ENCODE measurements at regions not wholly inside any gene's neighbourhood (a gene's known extent, or its start where the extent isn't known, plus 50 kb on each side); places are given as distances from the start of the nearest gene placed in this dataset.

- TF ChIP-seq CTCF (conservative IDR thresholded peaks at IDR 0.05) (no peak), EZH2 (IDR thresholded peaks at IDR 0.05; ENCODE audit: low read depth) (no peak)
- Histone ChIP-seq H3K4me2 (no peak overlapping the region), H3F3A (ENCODE audit: insufficient read depth, low read depth) (no peaks in the 10 kb centered on the region), H3K27ac (no peak overlapping the region), H3K9me3 (ENCODE audit: insufficient read depth, low read depth) (no peaks in the 10 kb centered on the region), H4K20me1 (ENCODE audit: insufficient read depth) (no peaks in the 10 kb centered on the region), H2AFZ (no peak overlapping the region), H3K9me2 (ENCODE audit: insufficient read depth) (no peaks in the 10 kb centered on the region), H3K4me1 (replicated peaks; ENCODE audit: insufficient read depth) (no peaks in the 10 kb centered on the region), H3K4me3 (no peak overlapping the region), H3K79me2 (ENCODE audit: low read depth) (no peaks in the 10 kb centered on the region), H3K27me3 (ENCODE audit: insufficient read depth, low read depth) (no peaks in the 10 kb centered on the region), H3K36me3 (ENCODE audit: low read depth) (no peaks in the 10 kb centered on the region)
- intact Hi-C loops (cut with micrococcal nuclease; ENCODE audit: unreplicated experiment) = no loop called here
- no peak for DNase-seq
- no TSS peak for BruUV-seq (replicated peaks)
- POLR2A ChIA-PET (ENCODE audit: unreplicated experiment) = no interaction called here
- CTCF ChIA-PET = no interaction called here
These were observed 1033.5 kb upstream of the TMEFF2 start for GRCh38 chr2:193228276-193228675.

- POLR2A ChIA-PET (ENCODE audit: unreplicated experiment) = no interaction called here
- intact Hi-C loops (cut with micrococcal nuclease; ENCODE audit: unreplicated experiment) = no loop called here
- H4K20me1 ChIP-seq (ENCODE audit: insufficient read depth) = no peaks in the 10 kb centered on the region
- BruUV-seq (replicated peaks) = no TSS peak
- no peaks in the 10 kb centered on the region for H3K9me2 ChIP-seq (ENCODE audit: insufficient read depth)
- no peak overlapping the region for H3K4me3 ChIP-seq
- H3K4me1 ChIP-seq (replicated peaks; ENCODE audit: insufficient read depth) = no peaks in the 10 kb centered on the region; the same call in 1 of the 2 replicates
- no peak overlapping the region for H2AFZ ChIP-seq
- no peak overlapping the region for H3K4me2 ChIP-seq
- no peaks in the 10 kb centered on the region for H3K36me3 ChIP-seq (ENCODE audit: low read depth)
- TF ChIP-seq CTCF (conservative IDR thresholded peaks at IDR 0.05) (no peak), EZH2 (IDR thresholded peaks at IDR 0.05; ENCODE audit: low read depth) (no peak)
- H3K27me3 ChIP-seq (ENCODE audit: insufficient read depth, low read depth) = no peaks in the 10 kb centered on the region
- no peaks in the 10 kb centered on the region for H3F3A ChIP-seq (ENCODE audit: insufficient read depth, low read depth)
- H3K79me2 ChIP-seq (ENCODE audit: low read depth) = no peaks in the 10 kb centered on the region
- CTCF ChIA-PET = no interaction called here
- H3K27ac ChIP-seq = no peak overlapping the region
- no peaks in the 10 kb centered on the region for H3K9me3 ChIP-seq (ENCODE audit: insufficient read depth, low read depth)
- no peak for DNase-seq
These were observed 1027.7 kb upstream of the TMEFF2 start for GRCh38 chr2:193222454-193222853.

GRCh38 chr2:193219413-193219812 is 1024.7 kb upstream of the TMEFF2 start:
- CTCF ChIA-PET = no interaction called here
- Histone ChIP-seq H3K4me2 (no peak overlapping the region), H3K9me3 (ENCODE audit: insufficient read depth, low read depth) (no peaks in the 10 kb centered on the region), H3K4me3 (no peak overlapping the region), H3F3A (ENCODE audit: insufficient read depth, low read depth) (no peaks in the 10 kb centered on the region), H3K79me2 (ENCODE audit: low read depth) (no peaks in the 10 kb centered on the region), H4K20me1 (ENCODE audit: insufficient read depth) (no peaks in the 10 kb centered on the region), H3K27me3 (ENCODE audit: insufficient read depth, low read depth) (no peaks in the 10 kb centered on the region), H3K9me2 (ENCODE audit: insufficient read depth) (no peaks in the 10 kb centered on the region), H3K4me1 (replicated peaks; ENCODE audit: insufficient read depth) (no peaks in the 10 kb centered on the region; the same call in 1 of the 2 replicates), H2AFZ (no peak overlapping the region), H3K27ac (no peak overlapping the region), H3K36me3 (ENCODE audit: low read depth) (no peaks in the 10 kb centered on the region)
- BruUV-seq (replicated peaks) = no TSS peak
- TF ChIP-seq CTCF (conservative IDR thresholded peaks at IDR 0.05) (no peak), EZH2 (IDR thresholded peaks at IDR 0.05; ENCODE audit: low read depth) (no peak)
- POLR2A ChIA-PET (ENCODE audit: unreplicated experiment) = no interaction called here
- intact Hi-C loops (cut with micrococcal nuclease; ENCODE audit: unreplicated experiment) = no loop called here
- no peak for DNase-seq

Data from PC-9 (cell line).